Endothelial cell of umbilical vein (primary cell): ENCODE measurements at regions not wholly inside any gene's neighbourhood (a gene's known extent, or its start where the extent isn't known, plus 50 kb on each side); places are given as distances from the start of the nearest gene placed in this dataset.
"Not testable (repeated sequence)": the region's sequence is repeated elsewhere in the genome, so short reads cannot be mapped to it uniquely, and the experiment has no call there.

Experiments used
- BruUV-seq: library from RNA; stranded (reverse); fragments of 400-500 nt; replicated peaks from 2 replicates; lab custom pipeline; 2021; lab: Mats Ljungman, UMichigan
- CTCF ChIA-PET: fragments of 300-600, 350-600 bp; sonication (Branson Sonifier 250); formaldehyde crosslinking; loops from one replicate; lab custom pipeline; 2021; ENCODE audit warnings: antibody characterized with exemption, inconsistent platforms; lab: Charles Lee
- POLR2A ChIA-PET: fragments of 300-600, 350-600 bp; sonication (Branson Sonifier 250); formaldehyde crosslinking; loops from one replicate; lab custom pipeline; 2021; ENCODE audit warnings: antibody characterized with exemption, inconsistent platforms; lab: Charles Lee
- DNase-seq: peaks from one replicate; pipeline ENCODE4 v3.0.0-alpha.2; 2011; ENCODE audit warnings: low read depth, low spot score
- FAIRE-seq: peaks from 2 replicates; lab custom pipeline; 2011; peaks lifted over from hg19 to GRCh38; lab: Jason Lieb, UNC
- H2AFZ ChIP-seq: 2 replicates; pipeline ENCODE4 v1.6.0; 2012; ENCODE audit warnings: low read depth, low read length, control low read depth, inconsistent platforms
- H3K27ac ChIP-seq: 2 replicates; pipeline ENCODE4 v1.5.1; 2011; ENCODE audit warnings: low read depth, mild to moderate bottlenecking, control low read depth, low read length, moderate library complexity; ENCODE audit not compliant: insufficient read depth
- H3K27me3 ChIP-seq, 2 experiments: 2 replicates each; pipeline versions ENCODE4 v1.6.0 to v1.6.1; 2011; ENCODE audit warnings: low read length in 2 of 2, mixed read lengths in 1 of 2; ENCODE audit not compliant: control insufficient read depth in 2 of 2, insufficient read depth in 2 of 2
- H3K36me3 ChIP-seq, 2 experiments: 2 replicates in 1 of 2; 3 replicates in 1 of 2; pipeline ENCODE4 v1.5.1; 2011; ENCODE audit warnings: low read length in 2 of 2, mild to moderate bottlenecking in 1 of 2, moderate library complexity in 1 of 2; ENCODE audit not compliant: control insufficient read depth in 2 of 2, insufficient read depth in 2 of 2; ENCODE audit errors: extremely low read depth in 1 of 2
- H3K4me1 ChIP-seq: 3 replicates; pipeline ENCODE4 v1.5.1; 2011; ENCODE audit warnings: mild to moderate bottlenecking, low read length; ENCODE audit not compliant: control insufficient read depth, insufficient read depth; ENCODE audit errors: extremely low read depth
- H3K4me2 ChIP-seq: 2 replicates; pipeline ENCODE4 v1.6.1; 2011; ENCODE audit warnings: low read length, control low read depth, mixed read lengths; ENCODE audit not compliant: insufficient read depth
- H3K4me3 ChIP-seq, 3 experiments: fragments of 200-600 bp in 1 of 3; sonication (generic), shearing (Covaris generic) in 1 of 3; replicated peaks in 1 of 3; 2 replicates each; pipeline ENCODE4 v1.5.1; 2011 to 2016; ENCODE audit warnings: control low read depth in 3 of 3, low read length in 3 of 3, mild to moderate bottlenecking in 2 of 3, inconsistent platforms in 1 of 3, low read depth in 1 of 3, moderate library complexity in 1 of 3; ENCODE audit not compliant: insufficient read depth in 1 of 3
- H3K79me2 ChIP-seq: 2 replicates; pipeline ENCODE4 v1.6.0; 2012; ENCODE audit warnings: low read length, inconsistent platforms; ENCODE audit not compliant: control insufficient read depth, insufficient read depth
- H3K9ac ChIP-seq: replicated peaks from 2 replicates; pipeline ENCODE3; 2011; ENCODE audit warnings: low read length, control low read depth; ENCODE audit not compliant: insufficient read depth; ENCODE audit errors: extremely low read depth
- H3K9me1 ChIP-seq: replicated peaks from 3 replicates; pipeline ENCODE4 v1.6.0; 2011; ENCODE audit warnings: mild to moderate bottlenecking, low read length; ENCODE audit not compliant: control insufficient read depth, insufficient read depth; ENCODE audit errors: extremely low read depth
- H3K9me3 ChIP-seq: replicated peaks from 2 replicates; pipeline ENCODE4 v1.5.1; 2012; ENCODE audit warnings: low read length, inconsistent platforms; ENCODE audit not compliant: control insufficient read depth, insufficient read depth
- H4K20me1 ChIP-seq: replicated peaks from 2 replicates; pipeline ENCODE3; 2011; ENCODE audit warnings: mild to moderate bottlenecking, low read length; ENCODE audit not compliant: control insufficient read depth, insufficient read depth; ENCODE audit errors: extremely low read depth
- EZH2 ChIP-seq: IDR thresholded peaks from 2 replicates; pipeline ENCODE4 v1.6.1; 2012; ENCODE audit warnings: borderline replicate concordance, low read depth, mild to moderate bottlenecking, moderate library complexity, low read length, inconsistent platforms; ENCODE audit not compliant: severe bottlenecking
- FOS ChIP-seq: IDR thresholded peaks from 2 replicates; pipeline ENCODE4 v1.6.1; 2011; ENCODE audit warnings: mild to moderate bottlenecking, low read length, moderate library complexity, borderline replicate concordance; ENCODE audit not compliant: insufficient read depth
- GATA2 ChIP-seq: IDR thresholded peaks from 2 replicates; pipeline ENCODE4 v1.7.0; 2011; ENCODE audit warnings: low read depth, mild to moderate bottlenecking, moderate library complexity, mixed read lengths, low read length; ENCODE audit not compliant: insufficient read length, insufficient read depth
- JUN ChIP-seq: IDR thresholded peaks from 2 replicates; pipeline ENCODE4 v1.6.1; 2011; ENCODE audit warnings: borderline replicate concordance, low read depth; ENCODE audit not compliant: insufficient read length, insufficient read depth
- MYC ChIP-seq: IDR thresholded peaks from one replicate; pipeline ENCODE4 v1.6.1; 2011; ENCODE audit warnings: mild to moderate bottlenecking, low read depth, low read length
- POLR2A ChIP-seq: IDR thresholded peaks from 2 replicates; pipeline ENCODE4 v1.6.1; 2012; ENCODE audit warnings: low read depth, mild to moderate bottlenecking, control low read depth, low read length
- POLR2AphosphoS5 ChIP-seq: IDR thresholded peaks from 2 replicates; pipeline ENCODE4 v1.6.1; 2012; ENCODE audit warnings: low read depth, mild to moderate bottlenecking, control low read depth, low read length, moderate library complexity; ENCODE audit not compliant: insufficient read depth
- dilution Hi-C: fragments of 300-500 bp; cut with MboI; formaldehyde crosslinking; loops from one replicate; pipeline ENCODE4 v1.15.0; 2019; ENCODE audit warnings: low sequenced_read_pairs; ENCODE audit not compliant: extremely low pct_ligation_motif_present
- intact Hi-C: fragments of 100-400 bp; cut with micrococcal nuclease; formaldehyde crosslinking; loops from one replicate; pipeline ENCODE4 v1.10.0; 2022
- TF ChIP-seq, protein P1 (sequence below), 2 donors: IDR thresholded peaks; 1 replicate in 1 of 2; 2 replicates in 1 of 2; pipeline ENCODE4 v1.5.1; 2011; ENCODE audit warnings: low read length in 2 of 2, mild to moderate bottlenecking in 2 of 2, moderate library complexity in 2 of 2, control low read depth in 1 of 2, inconsistent platforms in 1 of 2, low read depth in 1 of 2; ENCODE audit not compliant: insufficient read depth in 1 of 2; ENCODE audit errors: extremely low read depth in 1 of 2
- TF ChIP-seq, protein P2 (sequence below): IDR thresholded peaks from 2 replicates; pipeline ENCODE4 v1.6.1; 2011; ENCODE audit not compliant: insufficient read depth, insufficient read length

DNA sequence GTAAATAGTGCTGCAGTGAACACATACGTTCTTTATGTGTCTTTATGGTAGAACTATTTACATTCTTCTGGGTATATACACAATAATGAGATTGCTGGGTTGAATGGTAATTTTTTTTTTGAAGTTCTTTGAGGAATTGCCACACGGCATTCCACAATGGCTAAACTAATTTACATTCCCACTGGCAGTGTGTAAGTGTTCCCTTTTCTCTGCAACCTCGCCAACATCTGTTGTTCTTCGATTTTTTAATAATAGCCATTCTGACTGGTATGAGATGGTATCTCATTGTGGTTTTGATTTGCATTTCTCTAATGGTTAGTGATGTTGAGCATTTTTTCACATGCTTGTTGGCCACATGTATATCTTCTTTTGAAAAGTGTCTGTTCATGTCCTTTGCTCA, 609.5 kb downstream of the DNAH5 start:
- H4K20me1 ChIP-seq, DNase-seq, H3K9me3 ChIP-seq, H3K36me3 ChIP-seq, H3K4me1 ChIP-seq, BruUV-seq, H3K79me2 ChIP-seq, intact Hi-C loops, H3K27ac ChIP-seq, H3K27me3 ChIP-seq, CTCF ChIA-PET, H3K4me2 ChIP-seq, H3K9me1 ChIP-seq, H3K4me3 ChIP-seq, H3K9ac ChIP-seq, H2AFZ ChIP-seq, FAIRE-seq, POLR2A ChIA-PET, dilution Hi-C loops: not testable (repeated sequence)

DNA sequence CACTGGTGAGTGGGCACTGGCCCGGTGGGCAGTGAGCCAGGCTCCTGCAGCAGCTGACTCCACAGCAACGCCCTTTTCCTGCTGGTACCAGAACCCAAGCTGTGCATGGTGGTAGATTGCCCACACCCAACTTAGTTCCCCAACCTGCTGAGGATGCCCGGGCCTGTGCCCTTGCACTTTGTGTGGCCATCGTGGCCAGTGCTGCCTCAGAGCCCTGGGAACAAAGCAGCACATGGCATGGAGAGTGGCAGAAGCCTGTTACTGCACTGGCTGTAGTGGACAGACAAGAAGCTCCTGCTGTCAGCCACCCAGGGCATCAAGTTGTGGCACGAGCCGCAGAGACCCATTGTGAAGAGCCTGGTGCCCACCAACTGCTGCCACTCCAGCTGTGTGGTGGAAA, 612.9 kb downstream of the DNAH5 start:
- TF ChIP-seq EZH2 (no peak), JUN (no peak), FOS (no peak), POLR2A (no peak), POLR2AphosphoS5 (no peak), GATA2 (no peak), MYC (no peak)
- TF ChIP-seq, protein P1, sequence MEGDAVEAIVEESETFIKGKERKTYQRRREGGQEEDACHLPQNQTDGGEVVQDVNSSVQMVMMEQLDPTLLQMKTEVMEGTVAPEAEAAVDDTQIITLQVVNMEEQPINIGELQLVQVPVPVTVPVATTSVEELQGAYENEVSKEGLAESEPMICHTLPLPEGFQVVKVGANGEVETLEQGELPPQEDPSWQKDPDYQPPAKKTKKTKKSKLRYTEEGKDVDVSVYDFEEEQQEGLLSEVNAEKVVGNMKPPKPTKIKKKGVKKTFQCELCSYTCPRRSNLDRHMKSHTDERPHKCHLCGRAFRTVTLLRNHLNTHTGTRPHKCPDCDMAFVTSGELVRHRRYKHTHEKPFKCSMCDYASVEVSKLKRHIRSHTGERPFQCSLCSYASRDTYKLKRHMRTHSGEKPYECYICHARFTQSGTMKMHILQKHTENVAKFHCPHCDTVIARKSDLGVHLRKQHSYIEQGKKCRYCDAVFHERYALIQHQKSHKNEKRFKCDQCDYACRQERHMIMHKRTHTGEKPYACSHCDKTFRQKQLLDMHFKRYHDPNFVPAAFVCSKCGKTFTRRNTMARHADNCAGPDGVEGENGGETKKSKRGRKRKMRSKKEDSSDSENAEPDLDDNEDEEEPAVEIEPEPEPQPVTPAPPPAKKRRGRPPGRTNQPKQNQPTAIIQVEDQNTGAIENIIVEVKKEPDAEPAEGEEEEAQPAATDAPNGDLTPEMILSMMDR (IDR thresholded peaks at IDR 0.05; ENCODE audit: extremely low read depth in 1 of 2, insufficient read depth in 1 of 2, low read depth in 1 of 2, low read length in 2 of 2): no peak
- TF ChIP-seq, protein P2, sequence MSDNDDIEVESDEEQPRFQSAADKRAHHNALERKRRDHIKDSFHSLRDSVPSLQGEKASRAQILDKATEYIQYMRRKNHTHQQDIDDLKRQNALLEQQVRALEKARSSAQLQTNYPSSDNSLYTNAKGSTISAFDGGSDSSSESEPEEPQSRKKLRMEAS: no peak
- H3K4me1 ChIP-seq: no peaks in the 10 kb centered on the region
- no peaks in the 10 kb centered on the region for H3K9me1 ChIP-seq
- BruUV-seq: no TSS peak
- dilution Hi-C loops (no loop called here), intact Hi-C loops (no loop called here)
- no peak for DNase-seq
- no peaks in the 10 kb centered on the region for H3K36me3 ChIP-seq
- H3K9ac ChIP-seq: no peak overlapping the region
- no peaks in the 10 kb centered on the region for H3K79me2 ChIP-seq
- H2AFZ ChIP-seq: no peak overlapping the region
- H3K9me3 ChIP-seq: no peaks in the 10 kb centered on the region
- no peak for FAIRE-seq
- H4K20me1 ChIP-seq: no peaks in the 10 kb centered on the region
- no peak overlapping the region for H3K4me3 ChIP-seq
- no peak overlapping the region for H3K4me2 ChIP-seq
- no peak overlapping the region for H3K27ac ChIP-seq
- H3K27me3 ChIP-seq: no peaks in the 10 kb centered on the region
- ChIA-PET POLR2A (no interaction called here), CTCF (no interaction called here)
